ENCODE measurements at regions not wholly inside any gene's neighbourhood (a gene's known extent, or its start where the extent isn't known, plus 50 kb on each side); places are given as distances from the start of the nearest gene placed in this dataset.

DNA sequence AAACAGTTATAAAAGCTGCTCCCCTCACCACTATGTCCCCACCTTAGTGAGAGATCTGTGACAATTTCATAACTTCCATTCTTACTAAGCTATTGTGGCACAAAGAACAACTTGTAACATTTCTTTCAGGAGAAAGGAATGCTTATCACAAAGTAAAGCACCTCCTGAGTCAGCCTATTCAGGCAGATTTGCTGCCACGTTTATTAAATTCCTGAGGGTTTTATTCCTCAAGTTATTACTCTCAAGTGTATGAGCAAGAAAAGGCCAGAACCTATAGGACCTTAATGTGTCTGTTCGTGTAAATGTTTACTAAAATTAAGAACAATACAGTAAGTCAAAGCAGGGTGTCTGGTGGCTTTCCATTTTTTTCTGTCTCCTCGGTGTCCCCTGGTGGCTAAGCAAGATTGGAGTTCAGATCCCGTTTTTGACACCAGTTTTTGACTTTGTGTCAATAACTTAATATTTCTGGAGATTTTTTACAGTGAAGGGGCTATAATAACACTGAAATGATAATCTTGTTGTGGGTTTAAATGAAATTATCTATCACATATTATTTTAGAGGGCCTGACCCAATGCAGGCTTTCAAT lies 1539.6 kb downstream of the BRINP3 start:
- TF ChIP-seq, protein P1, sequence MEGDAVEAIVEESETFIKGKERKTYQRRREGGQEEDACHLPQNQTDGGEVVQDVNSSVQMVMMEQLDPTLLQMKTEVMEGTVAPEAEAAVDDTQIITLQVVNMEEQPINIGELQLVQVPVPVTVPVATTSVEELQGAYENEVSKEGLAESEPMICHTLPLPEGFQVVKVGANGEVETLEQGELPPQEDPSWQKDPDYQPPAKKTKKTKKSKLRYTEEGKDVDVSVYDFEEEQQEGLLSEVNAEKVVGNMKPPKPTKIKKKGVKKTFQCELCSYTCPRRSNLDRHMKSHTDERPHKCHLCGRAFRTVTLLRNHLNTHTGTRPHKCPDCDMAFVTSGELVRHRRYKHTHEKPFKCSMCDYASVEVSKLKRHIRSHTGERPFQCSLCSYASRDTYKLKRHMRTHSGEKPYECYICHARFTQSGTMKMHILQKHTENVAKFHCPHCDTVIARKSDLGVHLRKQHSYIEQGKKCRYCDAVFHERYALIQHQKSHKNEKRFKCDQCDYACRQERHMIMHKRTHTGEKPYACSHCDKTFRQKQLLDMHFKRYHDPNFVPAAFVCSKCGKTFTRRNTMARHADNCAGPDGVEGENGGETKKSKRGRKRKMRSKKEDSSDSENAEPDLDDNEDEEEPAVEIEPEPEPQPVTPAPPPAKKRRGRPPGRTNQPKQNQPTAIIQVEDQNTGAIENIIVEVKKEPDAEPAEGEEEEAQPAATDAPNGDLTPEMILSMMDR (IDR thresholded peaks at IDR 0.05), result no peak
- ATAC-seq (ENCODE audit: low FRiP score) (no peak), DNase-seq (ENCODE audit: low spot score) (no peak)

GRCh38 chr1:188941986-188942385 lies 1535.7 kb downstream of the BRINP3 start:
- ATAC-seq (ENCODE audit: low FRiP score) (no peak), DNase-seq (ENCODE audit: low spot score) (no peak)
- TF ChIP-seq, protein P1 (IDR thresholded peaks at IDR 0.05), result no peak

GRCh38 chr1:188949701-188950100 lies 1528.0 kb downstream of the BRINP3 start:
- DNase-seq (ENCODE audit: low spot score), result no peak
- TF ChIP-seq, protein P1 (IDR thresholded peaks at IDR 0.05), result no peak
- no peak for ATAC-seq (ENCODE audit: low FRiP score)

- DNase-seq (ENCODE audit: low spot score) (no peak), ATAC-seq (ENCODE audit: low FRiP score) (no peak)
- TF ChIP-seq, protein P1 (IDR thresholded peaks at IDR 0.05), result no peak
These were observed 1519.1 kb downstream of the BRINP3 start for GRCh38 chr1:188958461-188959115.

GRCh38 chr1:188986745-188987417 lies 1490.8 kb downstream of the BRINP3 start:
- no peak for ATAC-seq (ENCODE audit: low FRiP score)
- TF ChIP-seq, protein P1 (IDR thresholded peaks at IDR 0.05), result no peak
- no peak for DNase-seq (ENCODE audit: low spot score)

- TF ChIP-seq, protein P1 (IDR thresholded peaks at IDR 0.05), result no peak
- no peak for ATAC-seq (ENCODE audit: low FRiP score)
- DNase-seq (ENCODE audit: low spot score), result no peak
These were observed 1489.1 kb downstream of the BRINP3 start for GRCh38 chr1:188988589-188988988.

All from omental fat pad (tissue), 3 donors.